ENCODE measurements at regions not wholly inside any gene's neighbourhood (a gene's known extent, or its start where the extent isn't known, plus 50 kb on each side); places are given as distances from the start of the nearest gene placed in this dataset.

DNA sequence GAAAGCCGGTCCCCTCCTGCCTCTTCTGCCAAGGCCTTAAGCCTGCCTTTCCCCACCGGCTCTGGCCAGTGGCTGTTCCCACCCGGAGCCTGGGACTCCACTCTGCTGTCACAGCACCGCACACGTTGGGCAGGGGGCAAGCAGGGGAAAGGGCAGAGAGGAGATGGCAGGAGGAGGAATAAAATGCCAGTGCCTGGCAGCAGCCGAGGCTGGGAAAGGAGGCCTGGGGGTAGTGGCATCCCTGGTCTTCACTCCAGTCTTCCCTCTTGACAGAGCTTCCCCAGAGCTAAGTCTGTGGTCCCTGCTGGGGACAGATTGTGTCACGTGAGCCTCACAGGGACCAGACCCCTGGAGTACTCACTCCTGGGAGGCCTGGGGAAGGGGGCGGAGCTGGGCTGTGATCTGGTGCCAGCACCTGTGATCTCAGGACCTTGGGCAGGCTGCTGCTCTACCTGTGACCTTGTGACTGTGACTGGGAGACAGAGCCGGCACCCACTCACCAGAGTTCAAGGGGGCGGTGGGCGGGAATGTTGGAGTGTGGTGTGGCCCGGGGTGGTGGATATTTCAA lies 97.2 kb upstream of the GSE1 start (continued):
- TF ChIP-seq ATF6 (CRISPR knock-in tag; conservative IDR thresholded peaks at IDR 0.05) (no peak), KLF16 (CRISPR knock-in tag; IDR thresholded peaks at IDR 0.05) (0 out of 4 replicates have a peak, but pooled peaks of 1 of the 2 experiments have one; percentile 24), ZNF878 (CRISPR knock-in tag; IDR thresholded peaks at IDR 0.05) (no peak), ZSCAN21 (CRISPR knock-in tag; IDR thresholded peaks at IDR 0.05; ENCODE audit: borderline replicate concordance) (peak; percentile 60; the same call in 1 of the 2 replicates), ZNF710 (CRISPR knock-in tag; IDR thresholded peaks at IDR 0.05; ENCODE audit: borderline replicate concordance) (peak; percentile 65; the same call in 1 of the 2 replicates), SPEN (CRISPR knock-in tag; IDR thresholded peaks at IDR 0.05; ENCODE audit: low read depth) (peak; percentile 92), ZNF816 (CRISPR knock-in tag; IDR thresholded peaks at IDR 0.05; ENCODE audit: borderline replicate concordance) (peak; percentile 71), ZNF101 (CRISPR knock-in tag; IDR thresholded peaks at IDR 0.05; ENCODE audit: borderline replicate concordance, low read depth) (no peak), ZNF570 (CRISPR knock-in tag; IDR thresholded peaks at IDR 0.05; ENCODE audit: borderline replicate concordance) (no peak), RAD51 (IDR thresholded peaks at IDR 0.05; ENCODE audit: borderline replicate concordance) (peak; percentile 83), KLF15 (CRISPR knock-in tag; IDR thresholded peaks at IDR 0.05; ENCODE audit: borderline replicate concordance) (no peak; the same call in 1 of the 2 replicates), MYNN (CRISPR knock-in tag; IDR thresholded peaks at IDR 0.05; ENCODE audit: low read depth) (no peak), SNAI1 (CRISPR knock-in tag; IDR thresholded peaks at IDR 0.05; ENCODE audit: borderline replicate concordance) (no peak), ZNF160 (CRISPR knock-in tag; IDR thresholded peaks at IDR 0.05) (peak; percentile 79; the same call in 1 of the 2 replicates), SRSF9 (IDR thresholded peaks at IDR 0.05; ENCODE audit: borderline replicate concordance, insufficient read depth, low read depth, low read length, poor library complexity, severe bottlenecking) (no peak)
- TF ChIP-seq, protein P1, sequence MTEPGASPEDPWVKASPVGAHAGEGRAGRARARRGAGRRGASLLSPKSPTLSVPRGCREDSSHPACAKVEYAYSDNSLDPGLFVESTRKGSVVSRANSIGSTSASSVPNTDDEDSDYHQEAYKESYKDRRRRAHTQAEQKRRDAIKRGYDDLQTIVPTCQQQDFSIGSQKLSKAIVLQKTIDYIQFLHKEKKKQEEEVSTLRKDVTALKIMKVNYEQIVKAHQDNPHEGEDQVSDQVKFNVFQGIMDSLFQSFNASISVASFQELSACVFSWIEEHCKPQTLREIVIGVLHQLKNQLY (CRISPR knock-in tag; IDR thresholded peaks at IDR 0.05): peak; percentile 98
- TF ChIP-seq, protein P2, sequence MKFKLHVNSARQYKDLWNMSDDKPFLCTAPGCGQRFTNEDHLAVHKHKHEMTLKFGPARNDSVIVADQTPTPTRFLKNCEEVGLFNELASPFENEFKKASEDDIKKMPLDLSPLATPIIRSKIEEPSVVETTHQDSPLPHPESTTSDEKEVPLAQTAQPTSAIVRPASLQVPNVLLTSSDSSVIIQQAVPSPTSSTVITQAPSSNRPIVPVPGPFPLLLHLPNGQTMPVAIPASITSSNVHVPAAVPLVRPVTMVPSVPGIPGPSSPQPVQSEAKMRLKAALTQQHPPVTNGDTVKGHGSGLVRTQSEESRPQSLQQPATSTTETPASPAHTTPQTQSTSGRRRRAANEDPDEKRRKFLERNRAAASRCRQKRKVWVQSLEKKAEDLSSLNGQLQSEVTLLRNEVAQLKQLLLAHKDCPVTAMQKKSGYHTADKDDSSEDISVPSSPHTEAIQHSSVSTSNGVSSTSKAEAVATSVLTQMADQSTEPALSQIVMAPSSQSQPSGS (CRISPR knock-in tag; IDR thresholded peaks at IDR 0.05): peak; percentile 80; the same call in 1 of the 2 replicates
- TF ChIP-seq, protein P3, sequence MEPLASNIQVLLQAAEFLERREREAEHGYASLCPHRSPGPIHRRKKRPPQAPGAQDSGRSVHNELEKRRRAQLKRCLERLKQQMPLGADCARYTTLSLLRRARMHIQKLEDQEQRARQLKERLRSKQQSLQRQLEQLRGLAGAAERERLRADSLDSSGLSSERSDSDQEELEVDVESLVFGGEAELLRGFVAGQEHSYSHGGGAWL (CRISPR knock-in tag; IDR thresholded peaks at IDR 0.05): no peak
- TF ChIP-seq, protein P4, sequence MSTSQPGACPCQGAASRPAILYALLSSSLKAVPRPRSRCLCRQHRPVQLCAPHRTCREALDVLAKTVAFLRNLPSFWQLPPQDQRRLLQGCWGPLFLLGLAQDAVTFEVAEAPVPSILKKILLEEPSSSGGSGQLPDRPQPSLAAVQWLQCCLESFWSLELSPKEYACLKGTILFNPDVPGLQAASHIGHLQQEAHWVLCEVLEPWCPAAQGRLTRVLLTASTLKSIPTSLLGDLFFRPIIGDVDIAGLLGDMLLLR (CRISPR knock-in tag; IDR thresholded peaks at IDR 0.05): peak; percentile 56
